IMR-90 (cell line): ENCODE measurements at regions not wholly inside any gene's neighbourhood (a gene's known extent, or its start where the extent isn't known, plus 50 kb on each side); places are given as distances from the start of the nearest gene placed in this dataset.

Source experiments
- ATAC-seq: fragments of 200-7000 bp; cut with Tn5 transposase; 2 replicates; pipeline ENCODE4 v1.9.1; 2020; ENCODE audit warnings: low read depth, mild to moderate bottlenecking, moderate library complexity
- BruUV-seq: library from RNA; stranded (reverse); fragments of 400-500 nt; replicated peaks from 2 replicates; lab custom pipeline; 2021; lab: Mats Ljungman, UMichigan
- CTCF ChIA-PET: fragments of 300-600 bp; formaldehyde crosslinking; extraction: SDS; loops from one replicate; lab custom pipeline; 2021; ENCODE audit warnings: antibody characterized with exemption; lab: Yijun Ruan, JAX
- POLR2A ChIA-PET: fragments of 300-600 bp; sonication (Branson Sonifier 250); formaldehyde crosslinking; loops from one replicate; lab custom pipeline; 2022; ENCODE audit warnings: antibody characterized with exemption; ENCODE audit not compliant: unreplicated experiment; lab: Charles Lee
- DNase-seq: peaks from one replicate; pipeline ENCODE4 v3.0.0; 2013
- H2AFZ ChIP-seq: replicated peaks from 2 replicates; pipeline ENCODE3; 2013; ENCODE audit warnings: low read length, mild to moderate bottlenecking; ENCODE audit not compliant: poor library complexity
- H2AK5ac ChIP-seq: 2 replicates; pipeline ENCODE4 v1.6.1; 2013; ENCODE audit warnings: low read depth, low read length, inconsistent platforms
- H2AK9ac ChIP-seq: replicated peaks from 2 replicates; pipeline ENCODE3; 2013; ENCODE audit warnings: mild to moderate bottlenecking, low read depth, low read length, moderate library complexity; ENCODE audit not compliant: poor library complexity
- H2BK120ac ChIP-seq: 2 replicates; pipeline ENCODE4 v1.6.1; 2013; ENCODE audit warnings: low read depth, low read length, inconsistent platforms
- H2BK15ac ChIP-seq: 3 replicates; pipeline ENCODE4 v1.6.1; 2013; ENCODE audit warnings: low read depth, low read length, inconsistent platforms
- H2BK20ac ChIP-seq: 2 replicates; pipeline ENCODE4 v1.6.1; 2013; ENCODE audit warnings: low read depth, mild to moderate bottlenecking, inconsistent platforms, low read length, moderate library complexity
- H2BK5ac ChIP-seq: 2 replicates; pipeline ENCODE4 v1.6.1; 2013; ENCODE audit warnings: mild to moderate bottlenecking, low read depth, low read length, inconsistent platforms; ENCODE audit not compliant: poor library complexity, severe bottlenecking
- H3K14ac ChIP-seq: replicated peaks from 2 replicates; pipeline ENCODE4 v1.6.1; 2013; ENCODE audit warnings: low read depth, low read length, inconsistent platforms
- H3K18ac ChIP-seq: 2 replicates; pipeline ENCODE4 v1.6.1; 2013; ENCODE audit warnings: low read depth, low read length, control low read depth
- H3K23ac ChIP-seq: 2 replicates; pipeline ENCODE4 v1.6.1; 2013; ENCODE audit warnings: low read depth, low read length, inconsistent platforms
- H3K27ac ChIP-seq: 2 replicates; pipeline ENCODE4 v1.5.1; 2013; ENCODE audit warnings: mild to moderate bottlenecking, control low read depth, low read length; ENCODE audit not compliant: insufficient read depth
- H3K27me3 ChIP-seq: 2 replicates; pipeline ENCODE4 v1.6.1; 2013; ENCODE audit warnings: low read length; ENCODE audit not compliant: control insufficient read depth, insufficient read depth
- H3K36me3 ChIP-seq: 2 replicates; pipeline ENCODE4 v1.6.1; 2013; ENCODE audit warnings: low read length, mixed read lengths; ENCODE audit not compliant: control insufficient read depth, insufficient read depth
- H3K4ac ChIP-seq: 2 replicates; pipeline ENCODE4 v1.6.1; 2013; ENCODE audit warnings: low read depth, low read length, inconsistent platforms
- H3K4me1 ChIP-seq: 2 replicates; pipeline ENCODE4 v1.6.1; 2013; ENCODE audit warnings: low read length, mixed read lengths; ENCODE audit not compliant: control insufficient read depth, insufficient read depth
- H3K4me2 ChIP-seq: 2 replicates; pipeline ENCODE4 v1.6.1; 2013; ENCODE audit warnings: low read depth, mild to moderate bottlenecking, control low read depth, low read length, moderate library complexity
- H3K4me3 ChIP-seq: 2 replicates; pipeline ENCODE4 v1.5.1; 2013; ENCODE audit warnings: low read depth, mild to moderate bottlenecking, control low read depth, low read length, moderate library complexity; ENCODE audit not compliant: insufficient read depth
- H3K56ac ChIP-seq: 2 replicates; pipeline ENCODE4 v1.6.1; 2013; ENCODE audit warnings: low read length, inconsistent platforms; ENCODE audit not compliant: insufficient read depth; ENCODE audit errors: extremely low read depth
- H3K79me1 ChIP-seq, 2 experiments: 2 replicates each; pipeline ENCODE4 v1.6.1; 2013; ENCODE audit warnings: low read length in 2 of 2, inconsistent platforms in 1 of 2, low read depth in 1 of 2
- H3K9ac ChIP-seq: 2 replicates; pipeline ENCODE4 v1.6.1; 2013; ENCODE audit warnings: low read depth, low read length, control low read depth
- H3K9me1 ChIP-seq: 2 replicates; pipeline ENCODE4 v1.6.1; 2013; ENCODE audit warnings: low read length, inconsistent platforms; ENCODE audit not compliant: insufficient read depth
- H3K9me3 ChIP-seq: 2 replicates; pipeline ENCODE4 v1.6.1; 2013; ENCODE audit warnings: low read length; ENCODE audit not compliant: control insufficient read depth, insufficient read depth
- H4K20me1 ChIP-seq: 2 replicates; pipeline ENCODE4 v1.6.1; 2013; ENCODE audit warnings: low read length, inconsistent platforms; ENCODE audit not compliant: insufficient read depth
- H4K5ac ChIP-seq: 2 replicates; pipeline ENCODE4 v1.6.1; 2013; ENCODE audit warnings: mild to moderate bottlenecking, low read depth, low read length, control low read depth
- H4K8ac ChIP-seq, 2 experiments: 2 replicates each; pipeline ENCODE4 v1.6.1; 2013; ENCODE audit warnings: low read depth in 2 of 2, low read length in 2 of 2, control low read depth in 1 of 2, inconsistent platforms in 1 of 2
- H4K91ac ChIP-seq: 2 replicates; pipeline ENCODE4 v1.6.1; 2013; ENCODE audit warnings: low read depth, low read length, inconsistent platforms; ENCODE audit not compliant: insufficient read depth
- BHLHE40 ChIP-seq: fragments of 150-350 bp; IDR thresholded peaks from 2 replicates; pipeline ENCODE4 v1.6.1; 2016; ENCODE audit warnings: mild to moderate bottlenecking, low read depth, low read length
- CEBPB ChIP-seq: IDR thresholded peaks from 2 replicates; pipeline ENCODE4 v1.6.1; 2012; ENCODE audit warnings: low read depth, low read length, improper control_type of control experiment
- CHD1 ChIP-seq: IDR thresholded peaks from 2 replicates; pipeline ENCODE4 v1.6.1; 2012; ENCODE audit warnings: low read depth, low read length, improper control_type of control experiment
- FOS ChIP-seq: fragments of 150-350 bp; IDR thresholded peaks from 2 replicates; pipeline ENCODE4 v1.6.1; 2016; ENCODE audit warnings: low read depth, low read length
- MAFK ChIP-seq: IDR thresholded peaks from 2 replicates; pipeline ENCODE4 v1.6.1; 2012; ENCODE audit warnings: low read depth, low read length, improper control_type of control experiment
- MAZ ChIP-seq: IDR thresholded peaks from 2 replicates; pipeline ENCODE4 v1.6.1; 2012; ENCODE audit warnings: low read depth, mild to moderate bottlenecking, low read length, improper control_type of control experiment, moderate library complexity, borderline replicate concordance
- MXI1 ChIP-seq: IDR thresholded peaks from 2 replicates; pipeline ENCODE4 v1.6.1; 2012; ENCODE audit warnings: low read depth, mild to moderate bottlenecking, low read length, moderate library complexity, borderline replicate concordance
- NFE2L2 ChIP-seq: fragments of 150-350 bp; IDR thresholded peaks from 2 replicates; pipeline ENCODE4 v1.6.1; 2016; ENCODE audit warnings: low read depth, mild to moderate bottlenecking, low read length
- POLR2A ChIP-seq: IDR thresholded peaks from 2 replicates; pipeline ENCODE4 v1.6.1; 2012; ENCODE audit warnings: mild to moderate bottlenecking, low read depth, low read length
- RAD21 ChIP-seq: IDR thresholded peaks from 2 replicates; pipeline ENCODE4 v1.6.1; 2012; ENCODE audit warnings: low read length, improper control_type of control experiment
- RFX5 ChIP-seq: IDR thresholded peaks from 2 replicates; pipeline ENCODE4 v1.8.0; 2012; ENCODE audit warnings: low read depth, mild to moderate bottlenecking, low read length, moderate library complexity
- SMC3 ChIP-seq: fragments of 150-350 bp; IDR thresholded peaks from 2 replicates; pipeline ENCODE4 v1.6.1; 2016; ENCODE audit warnings: low read depth, mild to moderate bottlenecking, antibody characterized with exemption, low read length, moderate library complexity
- WGBS, 2 experiments: methylation state at CpG; one replicate each; pipeline versions ENCODE4 v1.1.5 to v1.1.7; 2013; ENCODE audit warnings: missing lambda C conversion rate in 2 of 2; ENCODE audit not compliant: insufficient read length in 1 of 2; ENCODE audit errors: extremely low coverage in 2 of 2; 5-methylcytosine and 5-hydroxymethylcytosine counted together
- dilution Hi-C: fragments of 300-500 bp; cut with HindIII; formaldehyde crosslinking; loops from one replicate; pipeline ENCODE4 v1.14.3; 2018; ENCODE audit warnings: low sequenced_read_pairs; ENCODE audit not compliant: unreplicated experiment
- in situ Hi-C: fragments of 300-500 bp; cut with MboI; formaldehyde crosslinking; loops from 3 replicates; pipeline ENCODE4 v1.14.3; 2019; ENCODE audit warnings: low sequenced_read_pairs, inconsistent platforms, mixed read lengths
- intact Hi-C: fragments of 100-400 bp; cut with micrococcal nuclease; formaldehyde crosslinking; loops from 2 replicates; pipeline ENCODE4 v1.10.0; 2022
- TF ChIP-seq, protein P1 (sequence below): fragments of 150-350 bp; IDR thresholded peaks from 2 replicates; pipeline ENCODE4 v1.6.1; 2016; ENCODE audit warnings: low read depth, mild to moderate bottlenecking, low read length, moderate library complexity, borderline replicate concordance
- TF ChIP-seq, protein P2 (sequence below): fragments of 150-350 bp; IDR thresholded peaks from 2 replicates; pipeline ENCODE4 v1.6.1; 2017; ENCODE audit warnings: mild to moderate bottlenecking, antibody characterized with exemption, low read length, low read depth

DNA sequence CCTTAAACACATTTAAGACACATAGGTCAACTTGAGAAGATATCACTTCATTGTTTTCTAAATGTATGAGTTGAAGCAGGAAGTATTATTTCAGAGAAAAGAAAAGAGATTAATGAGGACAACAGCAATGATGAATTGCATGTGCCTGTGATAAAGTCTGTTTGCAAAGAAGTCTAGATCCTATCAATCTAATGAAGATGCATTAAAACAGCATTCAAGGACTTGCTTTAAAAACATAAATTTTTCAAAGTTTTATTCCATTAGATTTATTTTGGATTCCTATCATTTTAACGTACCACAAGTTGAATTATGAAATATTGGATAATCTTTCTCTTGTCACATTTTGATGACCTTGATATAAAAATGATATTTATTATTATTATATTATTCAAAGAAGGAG is 642.5 kb upstream of the CCDC54 start (continued):
- TF ChIP-seq CEBPB: no peak
- TF ChIP-seq RAD21: no peak

DNA sequence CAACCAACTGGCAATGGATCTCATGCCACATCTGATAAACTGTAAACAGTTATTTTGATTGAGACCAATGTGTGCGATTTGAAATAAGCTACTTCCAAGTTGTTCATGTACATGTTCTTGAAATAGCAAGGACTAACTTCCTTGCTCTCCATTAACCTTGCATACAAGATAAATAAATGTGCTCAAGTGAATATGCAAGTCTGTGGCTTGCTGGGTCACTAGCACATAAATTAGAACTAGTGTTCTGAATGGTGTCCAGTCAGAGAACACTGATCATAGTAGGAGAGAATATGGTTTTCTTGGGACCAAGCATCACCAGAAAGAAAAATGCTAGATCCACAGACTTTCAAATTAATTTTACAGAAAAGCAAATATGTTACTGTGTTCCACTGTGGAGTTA is 640.0 kb upstream of the CCDC54 start:
- Histone ChIP-seq H2BK20ac (no peak overlapping the region), H3K4ac (no peak overlapping the region), H2AK9ac (no peak overlapping the region), H3K79me1 (no peaks in the 10 kb centered on the region), H3K4me1 (no peaks in the 10 kb centered on the region), H3K18ac (no peak overlapping the region), H4K91ac (no peak overlapping the region), H2BK15ac (no peak overlapping the region), H3K9me1 (no peaks in the 10 kb centered on the region), H2BK5ac (no peak overlapping the region), H3K9ac (no peak overlapping the region), H2AFZ (no peak overlapping the region), H3K27ac (no peak overlapping the region), H3K36me3 (no peaks in the 10 kb centered on the region), H4K20me1 (no peaks in the 10 kb centered on the region), H3K27me3 (no peaks in the 10 kb centered on the region), H2BK120ac (no peak overlapping the region), H4K8ac (no peak overlapping the region), H3K9me3 (no peaks in the 10 kb centered on the region), H3K4me2 (no peak overlapping the region), H3K4me3 (no peak overlapping the region), H3K56ac (no peak overlapping the region), H4K5ac (no peak overlapping the region), H3K23ac (no peak overlapping the region), H3K14ac (no peak overlapping the region), H2AK5ac (no peak overlapping the region)
- ATAC-seq: no peak
- intact Hi-C loops (loop anchor here (10.0 kb wide), 1 partner anchor 328 kb away; no protein-coding TSS in a partner anchor), in situ Hi-C loops (no loop called here), dilution Hi-C loops (no loop called here)
- ChIA-PET POLR2A (no interaction called here), CTCF (interaction anchor here (1.0 kb wide), 1 partner anchor 10 kb away, joined by 4 read pairs; no protein-coding TSS in a partner anchor)
- no CpG with 5 or more reads among the region's 1 CpG for WGBS, 2 experiments
- DNase-seq: no peak
- TF ChIP-seq NFE2L2 (no peak), MXI1 (no peak), RFX5 (no peak), BHLHE40 (no peak), RAD21 (no peak), POLR2A (no peak), FOS (no peak), MAFK (no peak), CEBPB (no peak), CHD1 (no peak), SMC3 (no peak), MAZ (no peak)
- TF ChIP-seq, protein P1, sequence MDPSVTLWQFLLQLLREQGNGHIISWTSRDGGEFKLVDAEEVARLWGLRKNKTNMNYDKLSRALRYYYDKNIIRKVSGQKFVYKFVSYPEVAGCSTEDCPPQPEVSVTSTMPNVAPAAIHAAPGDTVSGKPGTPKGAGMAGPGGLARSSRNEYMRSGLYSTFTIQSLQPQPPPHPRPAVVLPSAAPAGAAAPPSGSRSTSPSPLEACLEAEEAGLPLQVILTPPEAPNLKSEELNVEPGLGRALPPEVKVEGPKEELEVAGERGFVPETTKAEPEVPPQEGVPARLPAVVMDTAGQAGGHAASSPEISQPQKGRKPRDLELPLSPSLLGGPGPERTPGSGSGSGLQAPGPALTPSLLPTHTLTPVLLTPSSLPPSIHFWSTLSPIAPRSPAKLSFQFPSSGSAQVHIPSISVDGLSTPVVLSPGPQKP: no peak
- TF ChIP-seq, protein P2, sequence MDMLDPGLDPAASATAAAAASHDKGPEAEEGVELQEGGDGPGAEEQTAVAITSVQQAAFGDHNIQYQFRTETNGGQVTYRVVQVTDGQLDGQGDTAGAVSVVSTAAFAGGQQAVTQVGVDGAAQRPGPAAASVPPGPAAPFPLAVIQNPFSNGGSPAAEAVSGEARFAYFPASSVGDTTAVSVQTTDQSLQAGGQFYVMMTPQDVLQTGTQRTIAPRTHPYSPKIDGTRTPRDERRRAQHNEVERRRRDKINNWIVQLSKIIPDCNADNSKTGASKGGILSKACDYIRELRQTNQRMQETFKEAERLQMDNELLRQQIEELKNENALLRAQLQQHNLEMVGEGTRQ: no peak
- BruUV-seq: no TSS peak
